ENCODE measurements at regions not wholly inside any gene's neighbourhood (a gene's known extent, or its start where the extent isn't known, plus 50 kb on each side); places are given as distances from the start of the nearest gene placed in this dataset.
A peak's percentile ranks its signal among the peaks of the same experiment; 100 is the strongest.

GRCh38 chr5:5887833-5888232, 465.4 kb downstream of the ICE1 start:
- intact Hi-C loops (cut with micrococcal nuclease) = no loop called here

GRCh38 chr5:5886812-5887486, 464.5 kb downstream of the ICE1 start:
- Mint-ChIP-seq H3K4me1 (peaks cover 0 to 1% (median 0%) of the 10 kb centered on the region in 4 donors), H3K9me3 (peaks cover 0 to 4% (median under 1%) of the 10 kb centered on the region in 8 donors), H3K4me3 (no peak overlapping the region), H3K27ac (no peak overlapping the region), H3K36me3 (no peaks in the 10 kb centered on the region), H3K27me3 (peaks cover 7 to 11% of the 10 kb centered on the region in 2 donors)
- peak in 3 of 5 donors; percentile 12 to 24 (median 19) for DNase-seq
- ChIA-PET POLR2A (ENCODE audit: partially characterized antibody) (no interaction called here), CTCF (ENCODE audit: partially characterized antibody) (interaction anchor here (1.0 kb wide), 1 partner anchor 14 kb away, joined by 3 read pairs; no protein-coding TSS in a partner anchor)
- Histone ChIP-seq H3K27ac (ENCODE audit: low read depth, low read length) (no peak overlapping the region), H3K36me3 (ENCODE audit: insufficient read depth, low read length) (no peaks in the 10 kb centered on the region), H3K4me1 (ENCODE audit: insufficient read depth, low read length) (no peaks in the 10 kb centered on the region), H3K4me3 (ENCODE audit: low read length in 2 of 2) (no peak overlapping the region), H3K9me3 (ENCODE audit: control insufficient read depth in 1 of 2, low read length in 2 of 2) (no peaks in the 10 kb centered on the region), H3K27me3 (ENCODE audit: insufficient read depth, low read length) (no peaks in the 10 kb centered on the region)
- intact Hi-C loops (cut with micrococcal nuclease) = no loop called here

More at GRCh38 chr5:5887833-5888232, 465.4 kb downstream of the ICE1 start:
- DNase-seq = no peak
- Mint-ChIP-seq H3K9me3 (peaks cover 0 to 4% (median 1%) of the 10 kb centered on the region in 8 donors), H3K4me1 (peaks cover 0 to 1% (median 0%) of the 10 kb centered on the region in 4 donors), H3K4me3 (no peak overlapping the region), H3K36me3 (no peaks in the 10 kb centered on the region), H3K27ac (no peak overlapping the region), H3K27me3 (peaks cover 5 to 8% of the 10 kb centered on the region in 2 donors)
- Histone ChIP-seq H3K27ac (ENCODE audit: low read depth, low read length) (no peak overlapping the region), H3K4me3 (ENCODE audit: low read length in 2 of 2) (no peak overlapping the region), H3K9me3 (ENCODE audit: control insufficient read depth in 1 of 2, low read length in 2 of 2) (no peaks in the 10 kb centered on the region), H3K27me3 (ENCODE audit: insufficient read depth, low read length) (no peaks in the 10 kb centered on the region), H3K36me3 (ENCODE audit: insufficient read depth, low read length) (no peaks in the 10 kb centered on the region), H3K4me1 (ENCODE audit: insufficient read depth, low read length) (no peaks in the 10 kb centered on the region)
- CTCF ChIA-PET (ENCODE audit: partially characterized antibody) = interaction anchor here (1.0 kb wide), 1 partner anchor 13 kb away, joined by 3 read pairs; no protein-coding TSS in a partner anchor
- POLR2A ChIA-PET (ENCODE audit: partially characterized antibody) = no interaction called here

- no peaks in the 10 kb centered on the region for H3K36me3 Mint-ChIP-seq
Observed at GRCh38 chr5:5886353-5886752, 463.9 kb downstream of the ICE1 start.

GRCh38 chr5:5885782-5886181, 463.3 kb downstream of the ICE1 start:
- no peaks in the 10 kb centered on the region for H3K4me1 ChIP-seq (ENCODE audit: insufficient read depth, low read length)
- no peaks in the 10 kb centered on the region for H3K4me1 Mint-ChIP-seq
- peaks cover 0 to 3% (median under 1%) of the 10 kb centered on the region in 8 donors for H3K9me3 Mint-ChIP-seq
- no peak overlapping the region for H3K4me3 Mint-ChIP-seq
- H3K36me3 ChIP-seq (ENCODE audit: insufficient read depth, low read length) = no peaks in the 10 kb centered on the region
- no peak overlapping the region for H3K27ac Mint-ChIP-seq
- POLR2A ChIA-PET (ENCODE audit: partially characterized antibody) = no interaction called here
- intact Hi-C loops (cut with micrococcal nuclease) = no loop called here
- no peaks in the 10 kb centered on the region for H3K27me3 ChIP-seq (ENCODE audit: insufficient read depth, low read length)
- no peaks in the 10 kb centered on the region for H3K36me3 Mint-ChIP-seq
- no peaks in the 10 kb centered on the region for H3K9me3 ChIP-seq (ENCODE audit: control insufficient read depth in 1 of 2, low read length in 2 of 2)
- no peak overlapping the region for H3K4me3 ChIP-seq (ENCODE audit: low read length in 2 of 2)
- CTCF ChIA-PET (ENCODE audit: partially characterized antibody) = no interaction called here
- H3K27ac ChIP-seq (ENCODE audit: low read depth, low read length) = no peak overlapping the region
- H3K27me3 Mint-ChIP-seq = peaks cover 7 to 11% of the 10 kb centered on the region in 2 donors
- no peak for DNase-seq

More at GRCh38 chr5:5886353-5886752, 463.9 kb downstream of the ICE1 start:
- no peak overlapping the region for H3K27ac ChIP-seq (ENCODE audit: low read depth, low read length)
- no peaks in the 10 kb centered on the region for H3K4me1 ChIP-seq (ENCODE audit: insufficient read depth, low read length)
- H3K4me3 Mint-ChIP-seq = no peak overlapping the region
- H3K27me3 ChIP-seq (ENCODE audit: insufficient read depth, low read length) = no peaks in the 10 kb centered on the region
- H3K4me1 Mint-ChIP-seq = no peaks in the 10 kb centered on the region
- CTCF ChIA-PET (ENCODE audit: partially characterized antibody) = no interaction called here
- no peaks in the 10 kb centered on the region for H3K9me3 ChIP-seq (ENCODE audit: control insufficient read depth in 1 of 2, low read length in 2 of 2)
- peaks cover 0 to 4% (median under 1%) of the 10 kb centered on the region in 8 donors for H3K9me3 Mint-ChIP-seq
- no peaks in the 10 kb centered on the region for H3K36me3 ChIP-seq (ENCODE audit: insufficient read depth, low read length)
- H3K27ac Mint-ChIP-seq = no peak overlapping the region
- intact Hi-C loops (cut with micrococcal nuclease) = no loop called here
- DNase-seq = no peak
- H3K4me3 ChIP-seq (ENCODE audit: low read length in 2 of 2) = no peak overlapping the region
- POLR2A ChIA-PET (ENCODE audit: partially characterized antibody) = no interaction called here
- H3K27me3 Mint-ChIP-seq = peaks cover 7 to 11% of the 10 kb centered on the region in 2 donors

GRCh38 chr5:5884593-5884992, 462.1 kb downstream of the ICE1 start:
- Histone ChIP-seq H3K36me3 (ENCODE audit: insufficient read depth, low read length) (no peaks in the 10 kb centered on the region), H3K27ac (ENCODE audit: low read depth, low read length) (no peak overlapping the region), H3K27me3 (ENCODE audit: insufficient read depth, low read length) (no peaks in the 10 kb centered on the region), H3K4me1 (ENCODE audit: insufficient read depth, low read length) (no peaks in the 10 kb centered on the region), H3K9me3 (ENCODE audit: control insufficient read depth in 1 of 2, low read length in 2 of 2) (no peaks in the 10 kb centered on the region), H3K4me3 (ENCODE audit: low read length in 2 of 2) (no peak overlapping the region)
- no peak overlapping the region for H3K4me3 Mint-ChIP-seq
- intact Hi-C loops (cut with micrococcal nuclease) = no loop called here
- ChIA-PET CTCF (ENCODE audit: partially characterized antibody) (no interaction called here), POLR2A (ENCODE audit: partially characterized antibody) (no interaction called here)
- no peaks in the 10 kb centered on the region for H3K36me3 Mint-ChIP-seq
- no peak for DNase-seq
- H3K27me3 Mint-ChIP-seq = peaks cover 9 to 15% of the 10 kb centered on the region in 2 donors
- no peaks in the 10 kb centered on the region for H3K4me1 Mint-ChIP-seq
- no peak overlapping the region for H3K27ac Mint-ChIP-seq
- peaks cover 0 to 2% (median 0%) of the 10 kb centered on the region in 8 donors for H3K9me3 Mint-ChIP-seq

- DNase-seq = no peak
- Histone ChIP-seq H3K9me3 (ENCODE audit: control insufficient read depth in 1 of 2, low read length in 2 of 2) (no peaks in the 10 kb centered on the region), H3K27ac (ENCODE audit: low read depth, low read length) (no peak overlapping the region), H3K36me3 (ENCODE audit: insufficient read depth, low read length) (no peaks in the 10 kb centered on the region), H3K27me3 (ENCODE audit: insufficient read depth, low read length) (no peaks in the 10 kb centered on the region), H3K4me1 (ENCODE audit: insufficient read depth, low read length) (no peaks in the 10 kb centered on the region), H3K4me3 (ENCODE audit: low read length in 2 of 2) (no peak overlapping the region)
- no peak overlapping the region for H3K27ac Mint-ChIP-seq
- no peak overlapping the region for H3K4me3 Mint-ChIP-seq
- no peaks in the 10 kb centered on the region for H3K4me1 Mint-ChIP-seq
- peaks cover 0 to 6% (median 0%) of the 10 kb centered on the region in 8 donors for H3K9me3 Mint-ChIP-seq
- intact Hi-C loops (cut with micrococcal nuclease) = no loop called here
- peaks cover 13 to 14% of the 10 kb centered on the region in 2 donors for H3K27me3 Mint-ChIP-seq
- no peaks in the 10 kb centered on the region for H3K36me3 Mint-ChIP-seq
- POLR2A ChIA-PET (ENCODE audit: partially characterized antibody) = no interaction called here
- CTCF ChIA-PET (ENCODE audit: partially characterized antibody) = no interaction called here
Observed at GRCh38 chr5:5883562-5883961, 461.1 kb downstream of the ICE1 start.

- POLR2A ChIA-PET (ENCODE audit: partially characterized antibody) = no interaction called here
- no peak overlapping the region for H3K4me3 ChIP-seq (ENCODE audit: low read length in 2 of 2)
- H3K36me3 ChIP-seq (ENCODE audit: insufficient read depth, low read length) = no peaks in the 10 kb centered on the region
- H3K27ac ChIP-seq (ENCODE audit: low read depth, low read length) = no peak overlapping the region
- CTCF ChIA-PET (ENCODE audit: partially characterized antibody) = no interaction called here
- no peaks in the 10 kb centered on the region for H3K4me1 Mint-ChIP-seq
- no peaks in the 10 kb centered on the region for H3K27me3 ChIP-seq (ENCODE audit: insufficient read depth, low read length)
- no peak overlapping the region for H3K27ac Mint-ChIP-seq
- intact Hi-C loops (cut with micrococcal nuclease) = no loop called here
- H3K27me3 Mint-ChIP-seq = peaks cover 13 to 14% of the 10 kb centered on the region in 2 donors
- peaks cover 0 to 6% (median 0%) of the 10 kb centered on the region in 8 donors for H3K9me3 Mint-ChIP-seq
- H3K36me3 Mint-ChIP-seq = no peaks in the 10 kb centered on the region
- no peak for DNase-seq
- no peaks in the 10 kb centered on the region for H3K9me3 ChIP-seq (ENCODE audit: control insufficient read depth in 1 of 2, low read length in 2 of 2)
- no peaks in the 10 kb centered on the region for H3K4me1 ChIP-seq (ENCODE audit: insufficient read depth, low read length)
- no peak overlapping the region for H3K4me3 Mint-ChIP-seq
Observed at GRCh38 chr5:5883146-5883545, 460.7 kb downstream of the ICE1 start.

Measured in CD4-positive, alpha-beta memory T cell (primary cell).